Naive thymus-derived CD4-positive, alpha-beta T cell (primary cell): ENCODE measurements at regions not wholly inside any gene's neighbourhood (a gene's known extent, or its start where the extent isn't known, plus 50 kb on each side); places are given as distances from the start of the nearest gene placed in this dataset.
A peak's percentile ranks its signal among the peaks of the same experiment; 100 is the strongest.
"Not testable (repeated sequence)": the region's sequence is repeated elsewhere in the genome, so short reads cannot be mapped to it uniquely, and the experiment has no call there.

ENCODE experiments used
- ATAC-seq: fragments of 150-1000 bp; cut with Tn5 transposase; 2 replicates; pipeline ENCODE4 v1.10.0; 2021; ENCODE audit warnings: mild to moderate bottlenecking, moderate library complexity
- CTCF ChIA-PET: fragments of 350-600 bp; sonication (Branson Sonifier 250); formaldehyde crosslinking; loops from one replicate; lab custom pipeline; 2021; ENCODE audit warnings: antibody characterized with exemption; lab: Charles Lee
- POLR2A ChIA-PET: fragments of 350-600 bp; sonication (Branson Sonifier 250); formaldehyde crosslinking; loops from one replicate; lab custom pipeline; 2021; ENCODE audit warnings: antibody characterized with exemption, inconsistent platforms; lab: Charles Lee
- DNase-seq, 9 donors: peaks; one replicate each; pipeline versions ENCODE4 v3.0.0 to v3.0.0-alpha.2; 2020 to 2022; ENCODE audit warnings: mixed read lengths in 1 of 9
- H3K27ac ChIP-seq: one replicate; pipeline ENCODE4 v1.7.0; 2013; ENCODE audit warnings: mild to moderate bottlenecking, low read depth, low read length, moderate library complexity
- H3K27me3 ChIP-seq, 2 donors: one replicate each; pipeline ENCODE4 v1.7.0; 2013; ENCODE audit warnings: low read length in 2 of 2, mild to moderate bottlenecking in 2 of 2, moderate library complexity in 2 of 2; ENCODE audit not compliant: control insufficient read depth in 2 of 2, insufficient read depth in 2 of 2
- H3K36me3 ChIP-seq, 3 experiments: 1 replicate in 2 of 3; 2 replicates in 1 of 3; pipeline ENCODE4 v1.7.0; 2013; ENCODE audit warnings: low read length in 3 of 3, mild to moderate bottlenecking in 3 of 3, moderate library complexity in 1 of 3; ENCODE audit not compliant: insufficient read depth in 3 of 3, control insufficient read depth in 2 of 3
- H3K4me1 ChIP-seq, 2 donors: one replicate each; pipeline ENCODE4 v1.7.0; 2013; ENCODE audit warnings: low read length in 2 of 2, mild to moderate bottlenecking in 2 of 2, moderate library complexity in 1 of 2; ENCODE audit not compliant: control insufficient read depth in 2 of 2, insufficient read depth in 2 of 2
- H3K4me3 ChIP-seq: 2 replicates; pipeline ENCODE4 v1.7.0; 2013; ENCODE audit warnings: mild to moderate bottlenecking, low read length
- H3K9me3 ChIP-seq, 3 experiments: 1 replicate in 2 of 3; 2 replicates in 1 of 3; pipeline ENCODE4 v1.7.0; 2013; ENCODE audit warnings: low read length in 3 of 3; ENCODE audit not compliant: control insufficient read depth in 2 of 3
- H3K27ac Mint-ChIP-seq, 9 donors: one replicate each; pipeline ENCODE4 v1.8.0; 2020 to 2022; ENCODE audit warnings: mixed read lengths in 9 of 9, mild to moderate bottlenecking in 8 of 9, moderate library complexity in 5 of 9, inconsistent platforms in 2 of 9
- H3K27me3 Mint-ChIP-seq, 5 donors: one replicate each; pipeline ENCODE4 v1.8.0; 2021 to 2022; ENCODE audit warnings: mixed read lengths in 5 of 5, mild to moderate bottlenecking in 1 of 5
- H3K36me3 Mint-ChIP-seq, 5 donors: one replicate each; pipeline ENCODE4 v1.8.0; 2020 to 2022; ENCODE audit warnings: mixed read lengths in 5 of 5, mild to moderate bottlenecking in 3 of 5, inconsistent platforms in 1 of 5
- H3K4me1 Mint-ChIP-seq, 7 donors: one replicate each; pipeline ENCODE4 v1.8.0; 2020 to 2022; ENCODE audit warnings: mixed read lengths in 7 of 7, mild to moderate bottlenecking in 3 of 7, inconsistent platforms in 1 of 7
- H3K4me3 Mint-ChIP-seq, 10 donors: one replicate each; pipeline ENCODE4 v1.8.0; 2020 to 2022; ENCODE audit warnings: mild to moderate bottlenecking in 10 of 10, mixed read lengths in 10 of 10, moderate library complexity in 6 of 10, inconsistent platforms in 2 of 10
- H3K9me3 Mint-ChIP-seq, 11 donors: one replicate each; pipeline ENCODE4 v1.8.0; 2020 to 2022; ENCODE audit warnings: mixed read lengths in 11 of 11, mild to moderate bottlenecking in 4 of 11, inconsistent platforms in 1 of 11, moderate library complexity in 1 of 11
- intact Hi-C, 2 donors: fragments of 100-400 bp; cut with micrococcal nuclease; formaldehyde crosslinking; loops; one replicate each; pipeline ENCODE4 v1.15.1; 2023

GRCh38 chr16:87160701-87161337 is 156.4 kb downstream of the C16orf95 start:
- Mint-ChIP-seq H3K4me1 (peaks cover 0 to 3% (median 0%) of the 10 kb centered on the region in 7 donors), H3K27ac (no peak overlapping the region), H3K27me3 (peaks cover 0 to 13% (median 6%) of the 10 kb centered on the region in 5 donors), H3K9me3 (peaks cover 0 to 5% (median 3%) of the 10 kb centered on the region in 11 donors), H3K4me3 (no peak overlapping the region), H3K36me3 (peaks cover 0 to 5% (median 2%) of the 10 kb centered on the region in 5 donors)
- intact Hi-C loops, result no loop called here
- no peaks in the 10 kb centered on the region for H3K4me1 ChIP-seq
- no peak overlapping the region for H3K27ac ChIP-seq
- no peaks in the 10 kb centered on the region for H3K36me3 ChIP-seq
- H3K4me3 ChIP-seq, result no peak overlapping the region
- H3K27me3 ChIP-seq, result no peaks in the 10 kb centered on the region
- ChIA-PET POLR2A (no interaction called here), CTCF (interaction anchor here (0.7 kb wide), 1 partner anchor 316 kb away, joined by 3 read pairs; no protein-coding TSS in a partner anchor)
- no peaks in the 10 kb centered on the region for H3K9me3 ChIP-seq
- DNase-seq (no peak), ATAC-seq (no peak)

- POLR2A ChIA-PET, H3K27me3 ChIP-seq, H3K4me3 ChIP-seq, H3K9me3 Mint-ChIP-seq, H3K4me1 ChIP-seq, H3K4me3 Mint-ChIP-seq, DNase-seq, H3K36me3 Mint-ChIP-seq, H3K36me3 ChIP-seq, H3K9me3 ChIP-seq, H3K4me1 Mint-ChIP-seq, H3K27ac ChIP-seq, ATAC-seq, H3K27ac Mint-ChIP-seq, intact Hi-C loops: not testable (repeated sequence)
- peaks cover 0 to 13% (median 6%) of the 10 kb centered on the region in 5 donors for H3K27me3 Mint-ChIP-seq
- CTCF ChIA-PET, result interaction anchor here (0.7 kb wide), 1 partner anchor 317 kb away, joined by 3 read pairs; no protein-coding TSS in a partner anchor
Measured at GRCh38 chr16:87161410-87161809, 155.8 kb downstream of the C16orf95 start.

- peak in 2 of 9 donors; percentile 9 to 13 for DNase-seq
- POLR2A ChIA-PET, result no interaction called here
Measured at GRCh38 chr16:87161822-87162676, 155.1 kb downstream of the C16orf95 start.

GRCh38 chr16:87162799-87163198 is 154.4 kb downstream of the C16orf95 start:
- H3K36me3 ChIP-seq, ATAC-seq, H3K27ac ChIP-seq, H3K4me1 ChIP-seq, intact Hi-C loops, H3K4me1 Mint-ChIP-seq, H3K4me3 Mint-ChIP-seq, H3K36me3 Mint-ChIP-seq, CTCF ChIA-PET, H3K4me3 ChIP-seq, H3K27ac Mint-ChIP-seq, H3K27me3 ChIP-seq, H3K9me3 Mint-ChIP-seq, H3K9me3 ChIP-seq, POLR2A ChIA-PET, DNase-seq: not testable (repeated sequence)
- H3K27me3 Mint-ChIP-seq, result peaks cover 0 to 13% (median 6%) of the 10 kb centered on the region in 5 donors

More at GRCh38 chr16:87161822-87162676, 155.1 kb downstream of the C16orf95 start:
- Histone ChIP-seq H3K36me3 (no peaks in the 10 kb centered on the region), H3K9me3 (no peaks in the 10 kb centered on the region), H3K27ac (no peak overlapping the region), H3K4me3 (no peak overlapping the region), H3K27me3 (no peaks in the 10 kb centered on the region), H3K4me1 (no peaks in the 10 kb centered on the region)
- Mint-ChIP-seq H3K27me3 (peaks cover 0 to 13% (median 6%) of the 10 kb centered on the region in 5 donors), H3K36me3 (peaks cover 0 to 5% (median 2%) of the 10 kb centered on the region in 5 donors), H3K27ac (peak overlapping the region in 2 of 9 donors; percentile 13 to 62), H3K4me1 (peaks cover 0 to 3% (median 0%) of the 10 kb centered on the region in 7 donors), H3K4me3 (peak overlapping the region in 1 of 10 donors; percentile 51), H3K9me3 (peaks cover 0 to 6% (median 3%) of the 10 kb centered on the region in 11 donors)
- intact Hi-C loops, result no loop called here
- CTCF ChIA-PET, result interaction anchor here (0.7 kb wide), 1 partner anchor 317 kb away, joined by 3 read pairs; no protein-coding TSS in a partner anchor
- no peak for ATAC-seq

GRCh38 chr16:87163637-87164036 is 153.6 kb downstream of the C16orf95 start:
- Mint-ChIP-seq H3K9me3 (peaks cover 0 to 11% (median 3%) of the 10 kb centered on the region in 11 donors), H3K27ac (no peak overlapping the region), H3K4me1 (peaks cover 0 to 3% (median 0%) of the 10 kb centered on the region in 7 donors), H3K36me3 (peaks cover 0 to 5% (median 3%) of the 10 kb centered on the region in 5 donors), H3K27me3 (peaks cover 0 to 13% (median 6%) of the 10 kb centered on the region in 5 donors), H3K4me3 (no peak overlapping the region)
- ChIA-PET POLR2A (no interaction called here), CTCF (no interaction called here)
- no peak overlapping the region for H3K4me3 ChIP-seq
- intact Hi-C loops, result no loop called here
- no peak overlapping the region for H3K27ac ChIP-seq
- no peaks in the 10 kb centered on the region for H3K9me3 ChIP-seq
- DNase-seq (peak in 1 of 9 donors; percentile 8), ATAC-seq (no peak)
- H3K36me3 ChIP-seq, result no peaks in the 10 kb centered on the region
- H3K4me1 ChIP-seq, result no peaks in the 10 kb centered on the region
- H3K27me3 ChIP-seq, result no peaks in the 10 kb centered on the region

GRCh38 chr16:87165151-87165550 is 152.0 kb downstream of the C16orf95 start:
- intact Hi-C loops, result no loop called here
- Histone ChIP-seq H3K4me3 (no peak overlapping the region), H3K27me3 (no peaks in the 10 kb centered on the region), H3K9me3 (no peaks in the 10 kb centered on the region), H3K27ac (no peak overlapping the region), H3K36me3 (no peaks in the 10 kb centered on the region), H3K4me1 (no peaks in the 10 kb centered on the region)
- CTCF ChIA-PET, result no interaction called here
- Mint-ChIP-seq H3K4me3 (no peak overlapping the region), H3K9me3 (peaks cover 0 to 11% (median 3%) of the 10 kb centered on the region in 11 donors), H3K27me3 (peaks cover 0 to 10% (median 3%) of the 10 kb centered on the region in 5 donors), H3K4me1 (peaks cover 0 to 3% (median 0%) of the 10 kb centered on the region in 7 donors), H3K36me3 (peaks cover 0 to 5% (median 3%) of the 10 kb centered on the region in 5 donors), H3K27ac (no peak overlapping the region)
- ATAC-seq (no peak), DNase-seq (no peak)
- POLR2A ChIA-PET, result no interaction called here
